Hypothalamus (tissue), 51 donors: ENCODE measurements at regions not wholly inside any gene's neighbourhood (a gene's known extent, or its start where the extent isn't known, plus 50 kb on each side); places are given as distances from the start of the nearest gene placed in this dataset.
"Not testable (repeated sequence)": the region's sequence is repeated elsewhere in the genome, so short reads cannot be mapped to it uniquely, and the experiment has no call there.

Experiments used
- DNase-seq, 51 donors: peaks; one replicate each; lab custom pipeline; 2025; lab: John Stamatoyannopoulos, UW

- DNase-seq = no peak
These were observed 220.8 kb upstream of the THUMPD2 start for GRCh38 chr2:39999864-40000263.

GRCh38 chr2:39998617-39999016, 219.6 kb upstream of the THUMPD2 start:
- DNase-seq = no peak

GRCh38 chr2:39996653-39997080, 217.6 kb upstream of the THUMPD2 start:
- no peak for DNase-seq

GRCh38 chr2:39995005-39995737, 216.1 kb upstream of the THUMPD2 start:
- no peak for DNase-seq

GRCh38 chr2:39994151-39994550, 215.1 kb upstream of the THUMPD2 start:
- DNase-seq = no peak

- DNase-seq = no peak
These were observed 212.2 kb upstream of the THUMPD2 start for GRCh38 chr2:39991298-39991697.

- DNase-seq = no peak
These were observed 211.4 kb upstream of the THUMPD2 start for GRCh38 chr2:39990335-39990900.

- no peak for DNase-seq
These were observed 210.8 kb upstream of the THUMPD2 start for GRCh38 chr2:39989888-39990287.

- DNase-seq = no peak
These were observed 202.8 kb upstream of the THUMPD2 start for GRCh38 chr2:39981883-39982311.

- no peak for DNase-seq
These were observed 196.5 kb upstream of the THUMPD2 start for GRCh38 chr2:39975476-39976020.

- DNase-seq = no peak
These were observed 189.0 kb upstream of the THUMPD2 start for GRCh38 chr2:39968037-39968436.

GRCh38 chr2:39960681-39961080, 181.6 kb upstream of the THUMPD2 start:
- DNase-seq = not testable (repeated sequence)

- DNase-seq = no peak
These were observed 175.3 kb upstream of the THUMPD2 start for GRCh38 chr2:39954346-39954745.

- no peak for DNase-seq
These were observed 170.1 kb upstream of the THUMPD2 start for GRCh38 chr2:39949131-39949530.

GRCh38 chr2:39948016-39948719, 169.1 kb upstream of the THUMPD2 start:
- DNase-seq = no peak

- no peak for DNase-seq
These were observed 168.4 kb upstream of the THUMPD2 start for GRCh38 chr2:39947294-39948015.

- no peak for DNase-seq
These were observed 163.9 kb upstream of the THUMPD2 start for GRCh38 chr2:39942950-39943349.

GRCh38 chr2:39938035-39938835, 159.2 kb upstream of the THUMPD2 start:
- DNase-seq = peak in 1 of 51 donors; percentile 16

- no peak for DNase-seq
These were observed 158.6 kb upstream of the THUMPD2 start for GRCh38 chr2:39937621-39938020.

- DNase-seq = no peak
These were observed 155.8 kb upstream of the THUMPD2 start for GRCh38 chr2:39934851-39935250.
